PFSK-1 (cell line): ENCODE measurements at regions not wholly inside any gene's neighbourhood (a gene's known extent, or its start where the extent isn't known, plus 50 kb on each side); places are given as distances from the start of the nearest gene placed in this dataset.

Source experiments
- FOXP2 ChIP-seq: optimal IDR thresholded peaks from 2 replicates; pipeline ENCODE3; 2011; ENCODE audit warnings: borderline replicate concordance, control low read depth, inconsistent platforms; ENCODE audit not compliant: insufficient read depth; ENCODE audit errors: extremely low read length, extremely low read depth
- POLR2AphosphoS5 ChIP-seq: IDR thresholded peaks from 2 replicates; pipeline ENCODE4 v1.6.1; 2012; ENCODE audit warnings: low read depth, mild to moderate bottlenecking, control low read depth, low read length, moderate library complexity
- REST ChIP-seq, 2 experiments: IDR thresholded peaks; 2 replicates each; pipeline versions ENCODE4 v1.6.1 to v1.8.0; 2011 to 2012; ENCODE audit warnings: low read depth in 2 of 2, low read length in 2 of 2, control low read depth in 1 of 2, inconsistent platforms in 1 of 2, mild to moderate bottlenecking in 1 of 2, moderate library complexity in 1 of 2; ENCODE audit not compliant: insufficient read depth in 1 of 2
- SIN3A ChIP-seq: IDR thresholded peaks from 2 replicates; pipeline ENCODE4 v1.6.1; 2012; ENCODE audit warnings: mild to moderate bottlenecking, low read length, moderate library complexity, borderline replicate concordance; ENCODE audit not compliant: insufficient read depth
- TAF1 ChIP-seq: IDR thresholded peaks from 2 replicates; pipeline ENCODE4 v1.6.1; 2012; ENCODE audit warnings: low read length, control low read depth, borderline replicate concordance; ENCODE audit not compliant: insufficient read depth

GRCh38 chr3:31106912-31107311, 212.5 kb upstream of the GADL1 start:
- no peak for TF ChIP-seq POLR2AphosphoS5
- TF ChIP-seq SIN3A: no peak
- TF ChIP-seq TAF1: no peak
- no peak for TF ChIP-seq REST (IDR thresholded peaks at IDR 0.05; ENCODE audit: insufficient read depth in 1 of 2, low read depth in 2 of 2, low read length in 2 of 2)
- no peak for TF ChIP-seq FOXP2
